Loucy (cell line): ENCODE measurements at regions not wholly inside any gene's neighbourhood (a gene's known extent, or its start where the extent isn't known, plus 50 kb on each side); places are given as distances from the start of the nearest gene placed in this dataset.

ENCODE experiments used
- EZH2phosphoT487 ChIP-seq: fragments of 200-600 bp; IDR thresholded peaks from 2 replicates; pipeline ENCODE4 v1.6.1; 2018; ENCODE audit warnings: antibody characterized with exemption, mild to moderate bottlenecking, moderate library complexity, borderline replicate concordance
- TF ChIP-seq, protein P1 (sequence below): fragments of 200-600 bp; sonication (generic); conservative IDR thresholded peaks from 2 replicates; pipeline ENCODE4 v1.5.1; 2014; ENCODE audit warnings: mild to moderate bottlenecking, antibody characterized with exemption, low read length

- TF ChIP-seq, protein P1, sequence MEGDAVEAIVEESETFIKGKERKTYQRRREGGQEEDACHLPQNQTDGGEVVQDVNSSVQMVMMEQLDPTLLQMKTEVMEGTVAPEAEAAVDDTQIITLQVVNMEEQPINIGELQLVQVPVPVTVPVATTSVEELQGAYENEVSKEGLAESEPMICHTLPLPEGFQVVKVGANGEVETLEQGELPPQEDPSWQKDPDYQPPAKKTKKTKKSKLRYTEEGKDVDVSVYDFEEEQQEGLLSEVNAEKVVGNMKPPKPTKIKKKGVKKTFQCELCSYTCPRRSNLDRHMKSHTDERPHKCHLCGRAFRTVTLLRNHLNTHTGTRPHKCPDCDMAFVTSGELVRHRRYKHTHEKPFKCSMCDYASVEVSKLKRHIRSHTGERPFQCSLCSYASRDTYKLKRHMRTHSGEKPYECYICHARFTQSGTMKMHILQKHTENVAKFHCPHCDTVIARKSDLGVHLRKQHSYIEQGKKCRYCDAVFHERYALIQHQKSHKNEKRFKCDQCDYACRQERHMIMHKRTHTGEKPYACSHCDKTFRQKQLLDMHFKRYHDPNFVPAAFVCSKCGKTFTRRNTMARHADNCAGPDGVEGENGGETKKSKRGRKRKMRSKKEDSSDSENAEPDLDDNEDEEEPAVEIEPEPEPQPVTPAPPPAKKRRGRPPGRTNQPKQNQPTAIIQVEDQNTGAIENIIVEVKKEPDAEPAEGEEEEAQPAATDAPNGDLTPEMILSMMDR = no peak
- TF ChIP-seq EZH2phosphoT487 = no peak
Observed at GRCh38 chr2:146950361-146950760, 894.5 kb upstream of the ACVR2A start.
